BJ (cell line): ENCODE measurements at regions not wholly inside any gene's neighbourhood (a gene's known extent, or its start where the extent isn't known, plus 50 kb on each side); places are given as distances from the start of the nearest gene placed in this dataset.

Experiments used
- CTCF ChIA-PET: fragments of 350-600 bp; formaldehyde crosslinking; extraction: SDS; loops from one replicate; lab custom pipeline; 2021; ENCODE audit warnings: antibody characterized with exemption, inconsistent platforms; lab: Yijun Ruan, JAX
- POLR2A ChIA-PET: fragments of 300-600 bp; sonication (Branson Sonifier 250); formaldehyde crosslinking; extraction: SDS; loops from one replicate; lab custom pipeline; 2021; ENCODE audit warnings: antibody characterized with exemption; lab: Charles Lee
- DNase-seq: peaks from one replicate; pipeline ENCODE4 v3.0.0-alpha.2; 2011; ENCODE audit warnings: low read depth
- H3K27me3 ChIP-seq: 2 replicates; pipeline ENCODE4 v1.6.0; 2011; ENCODE audit warnings: low read length; ENCODE audit not compliant: control insufficient read depth, insufficient read depth
- H3K36me3 ChIP-seq: 2 replicates; pipeline ENCODE4 v1.5.1; 2011; ENCODE audit warnings: low read length; ENCODE audit not compliant: control insufficient read depth, insufficient read depth
- H3K4me3 ChIP-seq: 2 replicates; pipeline ENCODE4 v1.5.1; 2011; ENCODE audit warnings: low read depth, mild to moderate bottlenecking, control low read depth, low read length
- TF ChIP-seq, protein P1 (sequence below): IDR thresholded peaks from 2 replicates; pipeline ENCODE4 v1.5.1; 2011; ENCODE audit warnings: low read depth, mild to moderate bottlenecking, control low read depth, inconsistent platforms, low read length, moderate library complexity; ENCODE audit not compliant: insufficient read depth

DNA sequence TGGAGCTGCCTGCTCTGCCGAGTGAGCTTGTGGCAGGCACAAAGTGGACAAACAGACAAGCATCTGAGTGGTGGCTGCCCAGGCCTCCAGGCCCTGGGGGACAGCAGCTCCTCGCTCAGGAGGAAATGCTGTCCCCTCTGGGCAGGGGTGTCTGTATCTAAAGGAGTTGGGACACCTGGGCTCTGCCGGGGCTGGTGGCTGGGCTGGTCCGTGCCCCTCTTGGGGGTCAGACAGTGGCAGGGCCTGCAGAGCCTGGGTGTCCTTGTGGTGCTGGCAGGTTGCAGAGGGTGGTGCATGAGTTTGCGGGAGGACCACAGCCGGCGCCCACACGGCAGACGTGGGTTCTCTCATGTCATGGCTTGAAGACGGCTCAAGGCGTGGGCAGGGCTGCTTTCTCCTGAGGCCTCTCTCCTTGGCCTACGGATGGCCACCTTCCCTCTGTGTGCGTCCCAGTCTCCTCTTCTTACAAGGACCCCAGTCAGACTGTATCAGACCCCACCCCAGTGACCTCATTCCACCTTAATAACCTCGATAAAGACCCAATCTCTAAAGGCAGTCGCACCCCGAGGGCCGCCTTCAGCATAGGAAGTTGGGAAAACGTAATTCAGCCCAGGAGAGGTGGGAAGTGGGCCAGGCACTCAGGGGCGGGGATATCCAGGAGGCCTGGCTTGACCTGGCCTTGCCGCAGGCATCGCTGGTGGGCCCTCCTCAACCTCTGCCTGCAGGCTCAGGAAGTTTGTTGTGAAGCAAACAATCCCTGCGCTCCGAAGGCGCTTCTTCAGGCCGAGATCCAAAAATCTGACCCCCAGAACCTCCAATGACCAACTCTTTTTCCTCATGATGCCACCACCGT is 110.0 kb downstream of the KIF26A start:
- no peak for DNase-seq
- no peaks in the 10 kb centered on the region for H3K27me3 ChIP-seq
- POLR2A ChIA-PET = no interaction called here
- no peak overlapping the region for H3K4me3 ChIP-seq
- CTCF ChIA-PET = no interaction called here
- TF ChIP-seq, protein P1, sequence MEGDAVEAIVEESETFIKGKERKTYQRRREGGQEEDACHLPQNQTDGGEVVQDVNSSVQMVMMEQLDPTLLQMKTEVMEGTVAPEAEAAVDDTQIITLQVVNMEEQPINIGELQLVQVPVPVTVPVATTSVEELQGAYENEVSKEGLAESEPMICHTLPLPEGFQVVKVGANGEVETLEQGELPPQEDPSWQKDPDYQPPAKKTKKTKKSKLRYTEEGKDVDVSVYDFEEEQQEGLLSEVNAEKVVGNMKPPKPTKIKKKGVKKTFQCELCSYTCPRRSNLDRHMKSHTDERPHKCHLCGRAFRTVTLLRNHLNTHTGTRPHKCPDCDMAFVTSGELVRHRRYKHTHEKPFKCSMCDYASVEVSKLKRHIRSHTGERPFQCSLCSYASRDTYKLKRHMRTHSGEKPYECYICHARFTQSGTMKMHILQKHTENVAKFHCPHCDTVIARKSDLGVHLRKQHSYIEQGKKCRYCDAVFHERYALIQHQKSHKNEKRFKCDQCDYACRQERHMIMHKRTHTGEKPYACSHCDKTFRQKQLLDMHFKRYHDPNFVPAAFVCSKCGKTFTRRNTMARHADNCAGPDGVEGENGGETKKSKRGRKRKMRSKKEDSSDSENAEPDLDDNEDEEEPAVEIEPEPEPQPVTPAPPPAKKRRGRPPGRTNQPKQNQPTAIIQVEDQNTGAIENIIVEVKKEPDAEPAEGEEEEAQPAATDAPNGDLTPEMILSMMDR = no peak
- no peaks in the 10 kb centered on the region for H3K36me3 ChIP-seq

DNA sequence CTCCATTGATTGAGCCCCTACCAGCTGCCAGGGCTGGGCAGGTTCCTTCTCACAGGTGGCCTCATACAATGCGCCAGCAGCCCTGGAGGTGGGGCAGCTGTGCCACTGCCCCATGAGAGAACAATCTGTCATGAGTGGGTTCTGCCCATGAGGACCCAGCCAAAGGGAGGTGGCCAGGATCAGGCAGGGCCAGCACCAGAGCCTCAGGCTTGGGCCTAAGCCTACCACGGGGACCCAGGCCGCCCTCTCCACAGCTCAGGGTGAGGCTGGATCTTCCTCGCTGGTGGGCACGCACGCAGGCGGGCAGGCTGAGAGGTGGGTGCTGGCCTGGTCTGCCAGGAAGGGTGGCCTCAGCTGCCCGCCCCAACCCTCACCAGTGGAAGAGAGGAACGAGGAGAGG is 110.7 kb downstream of the KIF26A start:
- Histone ChIP-seq H3K27me3 (no peaks in the 10 kb centered on the region), H3K36me3 (no peaks in the 10 kb centered on the region), H3K4me3 (no peak overlapping the region)
- POLR2A ChIA-PET = no interaction called here
- TF ChIP-seq, protein P1 = no peak
- CTCF ChIA-PET = no interaction called here
- no peak for DNase-seq

GRCh38 chr14:104249706-104250105 is 111.3 kb downstream of the KIF26A start:
- ChIA-PET POLR2A (no interaction called here), CTCF (no interaction called here)
- Histone ChIP-seq H3K36me3 (no peaks in the 10 kb centered on the region), H3K4me3 (no peak overlapping the region), H3K27me3 (no peaks in the 10 kb centered on the region)
- DNase-seq = no peak
- TF ChIP-seq, protein P1 = no peak

DNA sequence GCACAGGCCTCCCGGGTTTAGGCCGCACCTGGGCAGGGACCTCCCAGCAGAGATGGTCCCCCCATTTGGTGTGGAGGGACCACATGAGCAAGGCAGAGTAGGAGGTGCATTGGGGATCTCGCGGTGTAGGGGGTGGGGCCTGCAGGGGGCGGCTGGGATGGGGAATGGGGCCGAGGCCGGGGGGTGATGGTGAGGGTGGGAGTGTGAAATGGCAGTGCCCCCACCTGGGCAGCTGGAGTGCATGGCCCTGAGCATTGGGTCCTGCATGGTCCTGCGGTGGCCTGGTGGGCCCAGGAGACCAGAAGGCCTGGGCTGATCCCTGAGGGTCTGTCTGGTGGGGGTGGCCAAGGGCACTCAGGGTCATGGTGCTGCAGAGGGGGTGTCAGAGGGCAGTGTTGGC is 111.8 kb downstream of the KIF26A start:
- no peaks in the 10 kb centered on the region for H3K36me3 ChIP-seq
- no peak overlapping the region for H3K4me3 ChIP-seq
- ChIA-PET POLR2A (no interaction called here), CTCF (no interaction called here)
- no peaks in the 10 kb centered on the region for H3K27me3 ChIP-seq
- no peak for DNase-seq
- TF ChIP-seq, protein P1 = no peak

- ChIA-PET POLR2A (no interaction called here), CTCF (no interaction called here)
- TF ChIP-seq, protein P1 = no peak
- DNase-seq = no peak
- Histone ChIP-seq H3K4me3 (no peak overlapping the region), H3K36me3 (no peaks in the 10 kb centered on the region), H3K27me3 (no peaks in the 10 kb centered on the region)
Observed at GRCh38 chr14:104252256-104253215, 114.1 kb downstream of the KIF26A start.
